Adrenal gland (tissue), 9 donors: ENCODE measurements at regions not wholly inside any gene's neighbourhood (a gene's known extent, or its start where the extent isn't known, plus 50 kb on each side); places are given as distances from the start of the nearest gene placed in this dataset.
"Not testable (repeated sequence)": the region's sequence is repeated elsewhere in the genome, so short reads cannot be mapped to it uniquely, and the experiment has no call there.

Experiments used
- DNase-seq, 7 donors: peaks; one replicate each; pipeline ENCODE4 v3.0.0-alpha.2; 2019 to 2020
- H3K27ac ChIP-seq, 5 donors: fragments of 200-600 bp; sonication (generic) in 4 of 5; 1 replicate in 3 of 5; 2 replicates in 2 of 5; pipeline versions ENCODE4 v1.5.1 to v1.8.0; 2016 to 2020; ENCODE audit warnings: mild to moderate bottlenecking in 1 of 5
- H3K27me3 ChIP-seq: fragments of 200-600 bp; 2 replicates; pipeline ENCODE4 v1.8.0; 2021
- H3K36me3 ChIP-seq, 2 donors: fragments of 200-600 bp; replicated peaks in 1 of 2; 1 replicate in 1 of 2; 2 replicates in 1 of 2; pipeline versions ENCODE4 v1.5.1 to v1.8.0; 2018 to 2022
- H3K4me1 ChIP-seq, 2 donors: fragments of 200-600 bp; replicated peaks in 1 of 2; 1 replicate in 1 of 2; 2 replicates in 1 of 2; pipeline versions ENCODE4 v1.5.1 to v1.8.0; 2018 to 2021
- H3K4me3 ChIP-seq, 4 donors: fragments of 200-600 bp; sonication (generic) in 3 of 4; one replicate each; pipeline ENCODE4 v1.5.1; 2016 to 2018
- H3K9me3 ChIP-seq, 3 donors: fragments of 200-600 bp; sonication (generic) in 1 of 3; replicated peaks in 1 of 3; 1 replicate in 2 of 3; 2 replicates in 1 of 3; pipeline versions ENCODE4 v1.5.1 to v1.8.0; 2016 to 2021
- CTCF ChIP-seq, 6 experiments: fragments of 450-650 bp in 4 of 6; fragments of 200-600 bp in 2 of 6; sonication (generic) in 1 of 6; IDR thresholded peaks; 1 replicate in 5 of 6; 2 replicates in 1 of 6; pipeline versions ENCODE4 v1.5.1 to v1.8.0; 2016 to 2021; ENCODE audit warnings: antibody characterized with exemption in 6 of 6, mild to moderate bottlenecking in 2 of 6, moderate library complexity in 1 of 6
- POLR2A ChIP-seq, 2 donors: fragments of 450-650 bp; IDR thresholded peaks; one replicate each; pipeline ENCODE4 v1.6.1; 2017; ENCODE audit warnings: antibody characterized with exemption in 2 of 2, mild to moderate bottlenecking in 2 of 2, moderate library complexity in 1 of 2
- WGBS, 4 donors: extraction: QIAGEN DNeasy Blood & Tissue Kit in 2 of 4; methylation state at CpG; one replicate each; pipeline versions ENCODE4 v1.1.5 to v1.1.7; 2013 to 2017; 5-methylcytosine and 5-hydroxymethylcytosine counted together
- intact Hi-C, 2 donors: fragments of 100-400 bp; cut with DNase I; formaldehyde crosslinking; loops; one replicate each; pipeline versions ENCODE4 v1.14.1 to v1.15.0; 2022 to 2023
- donor health status: healthy with polysubstance abuse.
- donor health status: Bipolar disorder and iron deficiency.
- donor health status: DM: yes; HTN: yes; CAD: no.
- donor health status: DM: no; HTN: no; CAD: no.
- donor health status: DM: no; HTN: no; CAD: no.

DNA sequence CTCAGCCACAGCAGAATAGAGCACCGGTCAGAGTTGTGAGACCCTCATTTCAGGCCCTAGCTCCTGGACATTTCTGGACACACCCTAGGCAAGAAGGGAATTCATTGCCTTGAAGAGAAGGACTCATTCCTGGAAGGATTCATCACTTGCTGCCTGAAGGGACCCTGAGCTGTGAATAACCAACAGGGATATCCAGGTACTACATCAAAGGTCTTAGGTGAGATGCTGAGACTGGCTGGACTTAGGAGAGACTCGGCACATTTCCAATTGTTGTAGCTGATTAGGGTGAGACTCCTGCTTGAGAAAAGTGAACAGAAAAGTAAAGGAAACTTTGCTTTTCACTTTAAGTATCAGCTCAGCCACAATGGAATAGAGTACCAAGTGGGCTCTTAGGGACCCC lies 208.1 kb upstream of the CDKN2B start:
- H3K4me1 ChIP-seq: no peaks in the 10 kb centered on the region
- TF ChIP-seq CTCF (IDR thresholded peaks at IDR 0.05) (no peak), POLR2A (IDR thresholded peaks at IDR 0.05) (no peak)
- intact Hi-C loops: no loop called here

GRCh38 chr9:22225856-22226255 lies 216.8 kb upstream of the CDKN2B start:
- DNase-seq, H3K27ac ChIP-seq, H3K4me1 ChIP-seq, H3K4me3 ChIP-seq, H3K36me3 ChIP-seq, H3K27me3 ChIP-seq, intact Hi-C loops, H3K9me3 ChIP-seq: not testable (repeated sequence)
- 89 to 94% (median 92%) methylated on average over 9 of the region's 9 CpGs for WGBS, 4 donors

More for the DNA sequence above, 208.1 kb upstream of the CDKN2B start:
- H3K9me3 ChIP-seq: no peaks in the 10 kb centered on the region
- 71 to 100% (median 90%) methylated on average over 2 of the region's 2 CpGs for WGBS, 4 donors
- H3K27ac ChIP-seq: no peak overlapping the region
- H3K36me3 ChIP-seq: no peaks in the 10 kb centered on the region
- no peak for DNase-seq
- no peak overlapping the region for H3K4me3 ChIP-seq
- no peaks in the 10 kb centered on the region for H3K27me3 ChIP-seq

DNA sequence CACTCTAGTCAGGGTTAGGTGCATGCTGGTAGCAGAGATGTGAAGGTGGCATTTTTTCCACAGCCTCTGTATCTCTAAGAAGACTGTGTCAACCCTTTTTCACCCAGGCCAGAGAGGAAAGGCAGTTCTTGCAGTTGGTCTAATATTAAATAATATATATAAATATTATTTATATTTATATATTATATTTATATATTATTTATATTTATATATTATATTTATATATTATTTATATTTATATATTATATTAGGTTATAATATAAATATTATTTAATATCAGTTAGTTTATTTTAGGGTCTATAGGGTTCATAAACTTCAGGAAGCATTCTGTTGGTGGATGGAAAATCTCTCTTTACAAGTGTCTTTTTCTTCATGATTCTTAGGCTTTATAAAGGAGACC lies 218.6 kb upstream of the DMRTA1 start:
- intact Hi-C loops: no loop called here
- TF ChIP-seq CTCF (IDR thresholded peaks at IDR 0.05) (no peak), POLR2A (IDR thresholded peaks at IDR 0.05) (no peak)
- no peak for DNase-seq
- Histone ChIP-seq H3K9me3 (no peaks in the 10 kb centered on the region), H3K36me3 (no peaks in the 10 kb centered on the region), H3K4me1 (no peaks in the 10 kb centered on the region), H3K27ac (no peak overlapping the region), H3K27me3 (no peaks in the 10 kb centered on the region), H3K4me3 (no peak overlapping the region)

- no peak for DNase-seq
- no peaks in the 10 kb centered on the region for H3K4me1 ChIP-seq
- H3K36me3 ChIP-seq: no peaks in the 10 kb centered on the region
- H3K27me3 ChIP-seq: no peaks in the 10 kb centered on the region
- no peaks in the 10 kb centered on the region for H3K9me3 ChIP-seq
- 32 to 42% (median 38%) methylated on average over 3 of the region's 3 CpGs for WGBS, 4 donors
- no peak overlapping the region for H3K27ac ChIP-seq
- no peak overlapping the region for H3K4me3 ChIP-seq
- TF ChIP-seq POLR2A (IDR thresholded peaks at IDR 0.05) (no peak), CTCF (IDR thresholded peaks at IDR 0.05) (peak in 4 of 6 experiments; percentile 10 to 33 (median 18))
- intact Hi-C loops: no loop called here
Measured at GRCh38 chr9:22228542-22228941, 218.1 kb upstream of the DMRTA1 start.

- WGBS, 4 donors: 79 to 82% (median 81%) methylated on average over 4 of the region's 4 CpGs
- no peak for DNase-seq
- Histone ChIP-seq H3K9me3 (no peaks in the 10 kb centered on the region), H3K4me3 (no peak overlapping the region), H3K27me3 (no peaks in the 10 kb centered on the region), H3K36me3 (no peaks in the 10 kb centered on the region), H3K4me1 (no peaks in the 10 kb centered on the region), H3K27ac (no peak overlapping the region)
- intact Hi-C loops: no loop called here
- TF ChIP-seq CTCF (IDR thresholded peaks at IDR 0.05) (no peak), POLR2A (IDR thresholded peaks at IDR 0.05) (no peak)
Measured at GRCh38 chr9:22229069-22229468, 217.6 kb upstream of the DMRTA1 start.

- H3K4me3 ChIP-seq, DNase-seq, H3K27me3 ChIP-seq, H3K4me1 ChIP-seq, H3K36me3 ChIP-seq, H3K27ac ChIP-seq, H3K9me3 ChIP-seq: not testable (repeated sequence)
- intact Hi-C loops: loop anchor here in 1 of 2 donors (10.0 kb wide), 1 partner anchor 427 kb away; the partner anchor contains the start of gene MTAP
Measured at GRCh38 chr9:22231309-22231708, 215.3 kb upstream of the DMRTA1 start.
